GM21786 (cell line): ENCODE measurements at regions not wholly inside any gene's neighbourhood (a gene's known extent, or its start where the extent isn't known, plus 50 kb on each side); places are given as distances from the start of the nearest gene placed in this dataset.
"Not testable (repeated sequence)": the region's sequence is repeated elsewhere in the genome, so short reads cannot be mapped to it uniquely, and the experiment has no call there.

ENCODE experiments used
- ATAC-seq: cut with Tn5 transposase; IDR thresholded peaks from one replicate; pipeline ENCODE4 v1.9.1; 2021; ENCODE audit not compliant: unreplicated experiment

DNA sequence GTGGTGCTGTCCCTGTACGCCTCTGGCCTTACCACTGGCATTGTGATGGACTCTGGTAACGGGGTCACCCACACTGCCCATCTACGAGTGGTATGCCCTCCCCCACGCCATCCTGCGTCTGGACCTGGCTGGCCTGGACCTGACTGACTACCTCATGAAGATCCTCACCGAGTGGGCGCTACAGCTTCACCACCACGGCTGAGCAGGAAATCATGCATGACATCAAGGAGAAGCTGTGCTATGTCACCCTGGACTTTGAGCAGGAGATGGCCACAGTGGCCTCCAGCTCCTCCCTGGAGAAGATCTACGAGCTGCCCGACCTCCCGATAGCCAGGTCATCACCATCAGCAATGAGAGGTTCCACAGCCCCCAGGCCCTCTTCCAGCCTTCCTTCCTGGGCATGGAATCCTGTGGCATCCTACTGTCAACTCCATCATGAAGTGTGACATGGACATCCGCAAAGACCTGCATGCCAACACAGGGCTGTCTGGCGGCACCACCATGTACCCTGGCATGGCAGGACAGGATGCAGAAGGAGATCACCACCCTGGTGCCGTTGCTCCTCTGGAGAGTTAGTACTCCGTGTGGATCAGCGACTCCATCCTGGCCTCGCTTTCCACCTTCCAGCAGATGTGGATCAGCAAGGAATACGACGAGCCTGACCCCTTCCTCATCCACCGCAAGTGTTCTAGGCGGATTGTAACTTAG lies 434.2 kb upstream of the RGMB start:
- no peak for ATAC-seq

- ATAC-seq: no peak
These were observed 432.1 kb upstream of the RGMB start for GRCh38 chr5:98341038-98342032.

DNA sequence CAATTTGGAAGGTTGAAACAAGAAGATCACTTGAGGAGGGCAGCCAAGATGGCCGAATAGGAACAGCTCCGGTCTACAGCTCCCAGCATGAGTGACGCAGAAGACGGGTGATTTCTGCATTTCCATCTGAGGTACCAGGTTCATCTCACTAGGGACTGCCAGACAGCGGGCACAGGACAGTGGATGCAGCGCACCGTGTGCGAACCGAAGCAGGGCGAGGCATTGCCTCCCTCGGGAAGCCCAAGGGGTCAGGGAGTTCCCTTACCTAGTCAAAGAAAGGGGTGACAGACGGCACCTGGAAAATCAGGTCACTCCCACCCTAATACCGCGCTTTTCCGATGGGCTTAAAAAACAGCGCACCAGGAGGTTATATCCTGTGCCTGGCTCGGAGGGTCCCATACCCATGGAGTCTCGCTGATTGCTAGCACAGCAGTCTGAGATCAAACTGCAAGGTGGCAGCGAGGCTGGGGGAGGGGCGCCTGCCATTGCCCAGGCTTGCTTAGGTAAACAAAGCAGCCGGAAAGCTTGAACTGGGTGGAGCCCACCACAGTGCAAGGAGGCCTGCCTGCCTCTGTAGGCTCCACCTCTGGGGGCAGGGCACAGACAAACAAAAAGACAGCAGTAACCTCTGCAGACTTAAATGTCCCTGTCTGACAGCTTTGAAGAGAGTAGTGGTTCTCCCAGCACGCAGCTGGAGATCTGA lies 430.4 kb upstream of the RGMB start:
- not testable (repeated sequence) for ATAC-seq

GRCh38 chr5:98349251-98349989 lies 424.0 kb upstream of the RGMB start:
- ATAC-seq: no peak

GRCh38 chr5:98349990-98350365 lies 423.5 kb upstream of the RGMB start:
- no peak for ATAC-seq

DNA sequence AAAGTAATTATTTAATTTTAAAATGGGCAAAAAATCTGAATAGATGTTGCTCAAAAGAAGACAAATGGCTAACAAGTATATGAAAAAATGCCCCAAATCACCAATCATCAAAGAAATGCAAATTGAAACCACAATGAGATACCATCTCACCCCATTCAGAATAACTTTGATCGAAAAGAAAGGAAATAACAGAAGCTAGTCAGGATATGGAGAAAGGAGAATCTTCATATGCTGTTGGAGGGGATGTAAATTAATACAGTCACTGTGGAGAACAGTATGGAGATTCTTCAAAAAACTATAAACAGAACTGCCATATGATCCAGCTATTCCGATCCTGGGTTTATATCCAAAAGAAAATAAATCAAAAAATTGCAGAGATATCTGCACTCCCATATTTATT lies 418.5 kb upstream of the RGMB start:
- ATAC-seq: no peak

DNA sequence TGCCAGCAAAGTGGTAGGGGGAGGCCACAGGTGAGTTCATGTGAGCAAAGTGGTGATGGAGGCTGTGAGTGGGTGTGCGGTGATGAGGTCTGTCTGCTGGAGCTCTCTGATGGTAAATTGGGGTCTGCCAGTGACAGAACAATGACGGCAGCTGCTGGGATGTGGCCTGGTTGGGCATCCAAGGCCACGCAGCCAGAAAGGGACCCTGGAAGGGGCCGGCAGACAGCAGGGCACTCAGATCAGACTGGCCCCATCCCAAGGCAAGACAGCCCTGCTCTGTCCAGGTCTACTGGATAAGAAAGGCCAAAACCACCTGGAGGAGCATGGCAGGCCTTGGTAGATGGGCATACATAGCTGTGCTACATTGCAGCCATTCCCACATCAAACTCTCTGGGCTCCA lies 412.9 kb upstream of the RGMB start:
- no peak for ATAC-seq

GRCh38 chr5:98363157-98363556 lies 410.3 kb upstream of the RGMB start:
- no peak for ATAC-seq

GRCh38 chr5:98364549-98364948 lies 408.9 kb upstream of the RGMB start:
- no peak for ATAC-seq

GRCh38 chr5:98365126-98365525 lies 408.3 kb upstream of the RGMB start:
- ATAC-seq: no peak

DNA sequence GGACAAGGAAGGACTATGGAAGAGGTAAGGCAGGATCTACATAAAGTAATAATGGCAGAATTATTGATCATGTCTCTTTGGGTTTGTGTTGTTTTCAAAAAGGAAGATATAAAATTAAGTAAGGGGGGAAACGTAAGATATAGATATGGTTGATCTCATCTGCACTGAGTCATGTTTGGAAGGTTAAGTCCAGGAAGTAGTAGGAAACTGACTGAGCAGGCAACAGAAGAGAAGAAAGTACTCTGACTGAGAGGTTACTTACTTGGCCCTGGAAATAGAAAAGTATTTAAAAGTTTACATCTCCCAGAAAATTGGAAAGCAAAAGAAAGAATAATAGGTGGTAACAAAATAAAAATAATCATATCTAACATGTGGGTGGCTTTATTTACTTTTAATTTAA lies 405.3 kb upstream of the RGMB start:
- no peak for ATAC-seq

DNA sequence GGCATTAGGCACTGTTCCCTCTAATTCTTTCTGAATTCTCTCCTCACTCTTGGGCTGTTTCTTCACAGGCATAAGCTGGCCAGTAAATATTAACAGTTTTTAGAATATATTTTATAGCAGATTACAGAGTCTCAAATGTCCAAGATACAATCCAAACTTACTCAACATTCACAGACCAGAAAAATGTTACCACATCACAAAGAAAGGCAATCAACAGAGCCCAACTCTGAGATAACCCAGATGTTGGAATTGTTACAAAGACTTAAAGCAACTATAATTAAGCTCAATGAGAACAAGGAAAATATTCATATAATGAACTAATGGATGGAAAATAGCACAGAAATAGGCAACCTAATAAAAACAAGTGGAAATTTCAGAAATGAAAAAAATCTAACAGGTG lies 401.1 kb upstream of the RGMB start:
- ATAC-seq: no peak

GRCh38 chr5:98391921-98392625 lies 381.4 kb upstream of the RGMB start:
- no peak for ATAC-seq

DNA sequence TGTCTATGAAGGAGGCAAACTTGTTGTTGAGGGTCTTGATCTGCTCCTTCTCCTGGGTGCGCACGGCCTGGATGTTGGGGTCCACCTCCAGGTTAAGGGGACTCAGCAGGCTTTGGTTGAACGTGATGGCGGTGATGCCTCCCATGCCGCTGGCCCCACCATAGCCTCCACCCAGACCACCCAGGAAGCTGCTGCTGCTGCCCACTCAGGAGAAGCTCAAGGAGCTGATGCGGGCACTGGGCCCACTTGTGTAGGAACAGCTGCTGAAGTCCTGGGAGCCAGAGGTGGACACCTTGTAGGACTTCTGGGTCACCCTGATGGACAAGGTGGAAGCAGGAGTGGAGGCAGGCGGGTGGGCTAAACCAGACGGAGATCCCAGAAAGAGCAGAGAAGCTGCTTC lies 380.3 kb upstream of the RGMB start:
- not testable (repeated sequence) for ATAC-seq

DNA sequence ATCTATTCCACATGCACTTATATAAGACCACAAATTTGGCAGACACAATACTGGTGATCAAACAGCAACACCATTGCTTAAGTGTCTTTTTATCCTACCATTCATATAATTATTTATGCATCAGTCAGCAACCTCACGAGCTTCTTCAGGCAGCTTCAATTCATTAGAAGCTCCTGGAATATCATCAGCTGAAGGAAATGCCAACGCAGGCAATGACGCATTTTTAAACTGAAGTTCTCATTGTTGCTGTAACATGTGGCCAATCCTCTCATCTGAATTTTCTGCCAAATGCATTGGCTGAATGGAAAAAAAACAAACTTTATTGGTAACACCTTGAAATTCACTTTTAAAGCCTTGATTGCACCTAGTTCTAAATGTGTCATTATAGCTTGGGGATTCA lies 376.4 kb upstream of the RGMB start:
- no peak for ATAC-seq

GRCh38 chr5:98398465-98398864 lies 375.0 kb upstream of the RGMB start:
- no peak for ATAC-seq

GRCh38 chr5:98401656-98402055 lies 371.8 kb upstream of the RGMB start:
- ATAC-seq: no peak

GRCh38 chr5:98402130-98402529 lies 371.3 kb upstream of the RGMB start:
- no peak for ATAC-seq

GRCh38 chr5:98403131-98403530 lies 370.3 kb upstream of the RGMB start:
- ATAC-seq: no peak

DNA sequence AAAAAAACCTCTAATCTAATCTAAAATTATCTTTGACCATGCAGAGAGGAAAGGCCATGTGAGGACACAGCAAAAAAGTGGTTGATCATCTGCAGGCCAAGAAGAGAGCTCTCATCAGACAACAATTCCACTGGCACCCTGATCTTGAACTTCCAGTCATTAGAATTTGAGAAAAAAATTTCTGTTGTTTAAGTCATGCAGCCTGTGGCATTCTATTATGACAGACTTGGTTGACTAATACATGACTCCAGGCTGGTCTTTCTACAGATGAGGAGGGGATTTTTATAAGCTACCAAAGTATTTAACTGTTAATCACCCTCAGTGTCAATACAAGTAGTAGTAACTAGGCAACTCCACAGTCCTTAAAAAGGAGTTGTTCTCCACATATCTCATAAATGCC lies 358.5 kb upstream of the RGMB start:
- ATAC-seq: no peak
